ENCODE measurements at regions not wholly inside any gene's neighbourhood (a gene's known extent, or its start where the extent isn't known, plus 50 kb on each side); places are given as distances from the start of the nearest gene placed in this dataset.

DNA sequence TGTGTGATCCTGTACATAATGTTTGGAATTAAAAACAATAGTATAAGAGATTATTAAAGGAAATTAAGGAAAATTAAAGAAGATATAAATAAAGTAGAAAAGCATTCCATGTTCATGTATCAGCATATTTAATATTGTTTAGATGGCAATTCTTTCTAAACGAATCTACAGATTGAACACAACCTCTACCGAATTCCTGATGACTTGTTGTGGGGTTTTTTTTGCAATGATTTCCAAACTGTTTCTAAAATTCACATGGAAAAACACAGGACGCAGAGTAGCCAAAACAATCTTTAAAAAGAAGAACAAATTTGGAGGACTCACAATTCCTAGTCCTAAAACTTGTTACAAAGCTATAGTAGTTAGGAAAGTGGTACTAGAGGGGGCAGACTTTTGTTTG, 573.4 kb upstream of the IGFBP3 start:
- TF ChIP-seq EZH2 (IDR thresholded peaks at IDR 0.05; ENCODE audit: insufficient read depth, poor library complexity, severe bottlenecking) (no peak), EZH2phosphoT487 (IDR thresholded peaks at IDR 0.05; ENCODE audit: insufficient read depth, low read depth) (no peak)

All from GM23248 (cell line).